ENCODE measurements at regions not wholly inside any gene's neighbourhood (a gene's known extent, or its start where the extent isn't known, plus 50 kb on each side); places are given as distances from the start of the nearest gene placed in this dataset.
A peak's percentile ranks its signal among the peaks of the same experiment; 100 is the strongest.

GRCh38 chr4:124192544-124192943, 520.0 kb downstream of the ANKRD50 start:
- peaks cover 16% of the 10 kb centered on the region for H3K9me3 ChIP-seq

GRCh38 chr4:124199185-124199584, 513.3 kb downstream of the ANKRD50 start:
- H3K27me3 ChIP-seq, result no peaks in the 10 kb centered on the region
- H3K36me3 ChIP-seq, result no peaks in the 10 kb centered on the region
- no peak for DNase-seq
- H3K9me3 ChIP-seq, result peaks cover 5% of the 10 kb centered on the region; the same call in 1 of the 2 replicates
- no peak overlapping the region for H3K4me3 ChIP-seq

More at GRCh38 chr4:124192544-124192943, 520.0 kb downstream of the ANKRD50 start:
- no peak for DNase-seq
- Histone ChIP-seq H3K36me3 (no peaks in the 10 kb centered on the region), H3K4me3 (no peak overlapping the region), H3K27me3 (no peaks in the 10 kb centered on the region)

GRCh38 chr4:124199755-124200154, 512.8 kb downstream of the ANKRD50 start:
- Histone ChIP-seq H3K27me3 (no peaks in the 10 kb centered on the region), H3K4me3 (no peak overlapping the region), H3K36me3 (no peaks in the 10 kb centered on the region), H3K9me3 (peaks cover 2% of the 10 kb centered on the region; the same call in 1 of the 2 replicates)
- no peak for DNase-seq

- H3K27me3 ChIP-seq, result no peaks in the 10 kb centered on the region
- H3K36me3 ChIP-seq, result no peaks in the 10 kb centered on the region
- H3K9me3 ChIP-seq, result no peaks in the 10 kb centered on the region
- no peak for DNase-seq
- no peak overlapping the region for H3K4me3 ChIP-seq
Measured at GRCh38 chr4:124201636-124202035, 510.9 kb downstream of the ANKRD50 start.

- no peaks in the 10 kb centered on the region for H3K36me3 ChIP-seq
- H3K9me3 ChIP-seq, result no peaks in the 10 kb centered on the region
- H3K27me3 ChIP-seq, result no peaks in the 10 kb centered on the region
- DNase-seq, result peak; percentile 25
- H3K4me3 ChIP-seq, result no peak overlapping the region
Measured at GRCh38 chr4:124202099-124202498, 510.4 kb downstream of the ANKRD50 start.

- no peak for DNase-seq
- Histone ChIP-seq H3K9me3 (no peaks in the 10 kb centered on the region), H3K27me3 (no peaks in the 10 kb centered on the region), H3K36me3 (no peaks in the 10 kb centered on the region), H3K4me3 (no peak overlapping the region)
Measured at GRCh38 chr4:124203613-124204238, 508.8 kb downstream of the ANKRD50 start.

- Histone ChIP-seq H3K9me3 (no peaks in the 10 kb centered on the region), H3K27me3 (no peaks in the 10 kb centered on the region), H3K4me3 (no peak overlapping the region), H3K36me3 (no peaks in the 10 kb centered on the region)
- DNase-seq, result no peak
Measured at GRCh38 chr4:124206779-124207605, 505.5 kb downstream of the ANKRD50 start.

GRCh38 chr4:124209211-124209610, 503.3 kb downstream of the ANKRD50 start:
- H3K27me3 ChIP-seq, result no peaks in the 10 kb centered on the region
- no peaks in the 10 kb centered on the region for H3K9me3 ChIP-seq
- no peaks in the 10 kb centered on the region for H3K36me3 ChIP-seq
- H3K4me3 ChIP-seq, result no peak overlapping the region
- no peak for DNase-seq

GRCh38 chr4:124209626-124210025, 502.9 kb downstream of the ANKRD50 start:
- DNase-seq, result no peak
- Histone ChIP-seq H3K27me3 (no peaks in the 10 kb centered on the region), H3K9me3 (no peaks in the 10 kb centered on the region), H3K36me3 (no peaks in the 10 kb centered on the region), H3K4me3 (no peak overlapping the region)

- no peaks in the 10 kb centered on the region for H3K27me3 ChIP-seq
- no peaks in the 10 kb centered on the region for H3K36me3 ChIP-seq
- no peaks in the 10 kb centered on the region for H3K9me3 ChIP-seq
- no peak for DNase-seq
- H3K4me3 ChIP-seq, result no peak overlapping the region
Measured at GRCh38 chr4:124210746-124211145, 501.8 kb downstream of the ANKRD50 start.

- Histone ChIP-seq H3K36me3 (no peaks in the 10 kb centered on the region), H3K9me3 (no peaks in the 10 kb centered on the region; the same call in 1 of the 2 replicates), H3K27me3 (no peaks in the 10 kb centered on the region), H3K4me3 (no peak overlapping the region)
- DNase-seq, result no peak
Measured at GRCh38 chr4:124212815-124213630, 499.5 kb downstream of the ANKRD50 start.

- H3K4me3 ChIP-seq, result no peak overlapping the region
- no peaks in the 10 kb centered on the region; the same call in 1 of the 2 replicates for H3K9me3 ChIP-seq
- DNase-seq, result no peak
- H3K27me3 ChIP-seq, result no peaks in the 10 kb centered on the region
- no peaks in the 10 kb centered on the region for H3K36me3 ChIP-seq
Measured at GRCh38 chr4:124219389-124219788, 493.1 kb downstream of the ANKRD50 start.

GRCh38 chr4:124224256-124224655, 488.3 kb downstream of the ANKRD50 start:
- no peak for DNase-seq
- H3K9me3 ChIP-seq, result peaks cover 9% of the 10 kb centered on the region
- H3K4me3 ChIP-seq, result no peak overlapping the region
- H3K27me3 ChIP-seq, result no peaks in the 10 kb centered on the region
- H3K36me3 ChIP-seq, result no peaks in the 10 kb centered on the region

GRCh38 chr4:124227981-124228380, 484.6 kb downstream of the ANKRD50 start:
- Histone ChIP-seq H3K4me3 (no peak overlapping the region), H3K9me3 (peaks cover 9% of the 10 kb centered on the region), H3K36me3 (no peaks in the 10 kb centered on the region), H3K27me3 (no peaks in the 10 kb centered on the region)
- no peak for DNase-seq

- H3K27me3 ChIP-seq, result no peaks in the 10 kb centered on the region
- H3K36me3 ChIP-seq, result no peaks in the 10 kb centered on the region
- DNase-seq, result no peak
- no peak overlapping the region for H3K4me3 ChIP-seq
- H3K9me3 ChIP-seq, result peaks cover 9% of the 10 kb centered on the region
Measured at GRCh38 chr4:124230268-124230667, 482.3 kb downstream of the ANKRD50 start.

- Histone ChIP-seq H3K9me3 (no peaks in the 10 kb centered on the region), H3K36me3 (no peaks in the 10 kb centered on the region), H3K4me3 (no peak overlapping the region), H3K27me3 (no peaks in the 10 kb centered on the region)
- DNase-seq, result no peak
Measured at GRCh38 chr4:124234771-124235170, 477.8 kb downstream of the ANKRD50 start.

All from MG63 (cell line).